ENCODE measurements at regions not wholly inside any gene's neighbourhood (a gene's known extent, or its start where the extent isn't known, plus 50 kb on each side); places are given as distances from the start of the nearest gene placed in this dataset.
"Not testable (repeated sequence)": the region's sequence is repeated elsewhere in the genome, so short reads cannot be mapped to it uniquely, and the experiment has no call there.

DNA sequence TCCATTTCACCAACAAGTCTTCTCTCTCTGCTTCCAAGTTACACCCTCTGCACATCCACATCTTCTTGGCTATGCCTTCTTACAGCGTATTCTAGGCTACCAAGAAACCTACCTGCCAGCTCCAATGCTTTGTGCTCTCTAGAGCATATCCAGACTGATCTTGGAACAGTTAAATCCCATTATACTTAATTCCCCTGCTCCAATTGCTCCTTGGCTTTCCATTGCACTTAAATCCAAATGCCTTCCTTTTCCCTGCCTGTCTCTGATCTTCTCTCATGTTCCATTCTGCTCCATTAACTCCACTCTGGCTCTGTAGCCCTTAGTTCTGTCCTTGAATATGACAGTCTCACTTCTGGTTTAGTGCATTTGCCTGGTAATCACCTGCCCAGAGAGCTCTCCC is 322.4 kb downstream of the LRRC70 start:
- ATAC-seq (no peak), DNase-seq (no peak)
- Histone ChIP-seq H3K36me3 (ENCODE audit: insufficient read depth in 1 of 2, low read depth in 1 of 2) (no peaks in the 10 kb centered on the region), H3K4me1 (no peaks in the 10 kb centered on the region), H3K27me3 (ENCODE audit: insufficient read depth in 3 of 3, low read length in 2 of 3) (no peaks in the 10 kb centered on the region), H3K27ac (no peak overlapping the region), H3K9me3 (no peaks in the 10 kb centered on the region), H3K4me3 (no peak overlapping the region)
- TF ChIP-seq, protein P1, sequence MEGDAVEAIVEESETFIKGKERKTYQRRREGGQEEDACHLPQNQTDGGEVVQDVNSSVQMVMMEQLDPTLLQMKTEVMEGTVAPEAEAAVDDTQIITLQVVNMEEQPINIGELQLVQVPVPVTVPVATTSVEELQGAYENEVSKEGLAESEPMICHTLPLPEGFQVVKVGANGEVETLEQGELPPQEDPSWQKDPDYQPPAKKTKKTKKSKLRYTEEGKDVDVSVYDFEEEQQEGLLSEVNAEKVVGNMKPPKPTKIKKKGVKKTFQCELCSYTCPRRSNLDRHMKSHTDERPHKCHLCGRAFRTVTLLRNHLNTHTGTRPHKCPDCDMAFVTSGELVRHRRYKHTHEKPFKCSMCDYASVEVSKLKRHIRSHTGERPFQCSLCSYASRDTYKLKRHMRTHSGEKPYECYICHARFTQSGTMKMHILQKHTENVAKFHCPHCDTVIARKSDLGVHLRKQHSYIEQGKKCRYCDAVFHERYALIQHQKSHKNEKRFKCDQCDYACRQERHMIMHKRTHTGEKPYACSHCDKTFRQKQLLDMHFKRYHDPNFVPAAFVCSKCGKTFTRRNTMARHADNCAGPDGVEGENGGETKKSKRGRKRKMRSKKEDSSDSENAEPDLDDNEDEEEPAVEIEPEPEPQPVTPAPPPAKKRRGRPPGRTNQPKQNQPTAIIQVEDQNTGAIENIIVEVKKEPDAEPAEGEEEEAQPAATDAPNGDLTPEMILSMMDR (IDR thresholded peaks at IDR 0.05) = no peak
- WGBS, 3 donors = 63 to 87% (median 72%) methylated on average over 1 of the region's 1 CpG
- intact Hi-C loops (cut with DNase I) = no loop called here

DNA sequence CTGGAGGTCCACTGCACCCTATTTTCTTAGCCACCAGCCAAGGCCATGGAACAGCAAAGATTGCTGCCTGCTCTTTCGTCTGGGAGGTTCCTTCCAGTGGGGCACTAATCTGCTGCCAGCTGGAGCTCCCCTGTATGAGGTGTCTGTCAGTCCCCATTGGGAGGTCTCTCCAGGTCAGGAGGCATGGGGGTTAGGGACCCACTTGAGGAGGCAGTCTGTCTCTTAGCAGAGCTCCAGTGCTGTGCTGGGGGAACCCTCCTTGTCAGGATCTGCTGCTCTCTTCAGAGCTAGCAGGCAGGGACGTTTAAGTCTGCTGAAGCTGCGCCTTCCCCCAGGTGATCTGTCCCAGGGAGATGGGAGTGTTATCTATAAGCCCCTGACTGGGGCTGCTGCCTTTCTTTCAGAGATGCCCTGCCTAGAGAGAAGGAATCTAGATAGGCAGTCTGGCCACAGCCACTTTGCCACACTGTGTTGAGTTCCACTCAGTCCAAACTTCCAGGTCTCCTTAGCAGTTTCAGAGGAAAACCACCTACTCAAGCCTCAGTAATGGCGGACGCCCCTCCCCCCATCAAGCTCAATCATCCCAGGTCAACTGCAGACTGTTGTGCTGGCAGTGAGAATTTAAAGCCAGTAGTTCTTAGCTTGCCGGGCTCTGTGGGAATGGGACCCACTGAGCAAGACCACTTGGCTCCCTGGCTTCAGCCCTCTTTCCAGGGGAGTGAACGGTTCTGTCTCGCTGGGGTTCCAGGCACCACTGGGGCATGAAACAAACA is 317.7 kb downstream of the LRRC70 start:
- no peak for DNase-seq
- no peak for ATAC-seq
- H3K36me3 ChIP-seq (ENCODE audit: insufficient read depth in 1 of 2, low read depth in 1 of 2) = no peaks in the 10 kb centered on the region
- intact Hi-C loops (cut with DNase I) = no loop called here
- TF ChIP-seq, protein P1 (IDR thresholded peaks at IDR 0.05) = no peak
- WGBS, 3 donors = 74 to 79% (median 79%) methylated on average over 8 of the region's 8 CpGs
- H3K27me3 ChIP-seq (ENCODE audit: insufficient read depth in 3 of 3, low read length in 2 of 3) = no peaks in the 10 kb centered on the region
- H3K9me3 ChIP-seq = no peaks in the 10 kb centered on the region
- H3K27ac ChIP-seq = no peak overlapping the region
- no peaks in the 10 kb centered on the region for H3K4me1 ChIP-seq
- H3K4me3 ChIP-seq = no peak overlapping the region

DNA sequence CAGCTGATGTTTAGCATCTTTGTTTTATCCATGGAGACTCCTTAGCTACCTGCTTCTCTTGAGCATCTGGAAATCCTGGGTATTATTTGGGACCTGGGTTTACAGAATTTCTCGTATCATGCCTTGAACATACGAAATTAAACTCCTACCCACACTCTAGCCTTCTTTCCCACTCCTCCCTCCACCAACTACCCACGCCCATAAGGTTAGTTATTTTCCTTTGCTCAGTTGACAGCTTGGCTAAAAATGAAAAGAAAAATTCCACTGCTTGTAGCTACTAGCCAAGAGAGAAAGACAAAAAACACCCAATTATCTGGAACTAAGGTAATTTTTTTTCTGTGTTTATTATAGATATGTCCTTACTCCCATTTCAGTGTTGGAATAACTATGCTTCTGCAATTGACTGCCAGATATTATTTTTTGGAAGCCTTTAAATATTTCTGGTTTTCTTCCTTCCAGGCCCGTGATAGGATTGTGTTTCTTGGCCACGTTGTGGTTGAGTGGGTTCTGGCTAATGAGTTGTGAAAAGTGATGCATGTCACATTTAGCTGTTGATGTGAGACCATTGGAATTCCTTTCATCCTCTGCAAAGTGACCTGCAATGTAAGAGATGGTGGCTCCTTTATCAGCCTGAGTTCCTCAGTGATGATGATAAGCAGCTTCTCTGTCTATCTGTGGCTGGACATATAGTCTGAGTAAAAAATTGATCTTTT is 308.1 kb downstream of the LRRC70 start:
- Histone ChIP-seq H3K27me3 (ENCODE audit: insufficient read depth in 3 of 3, low read length in 2 of 3) (no peaks in the 10 kb centered on the region), H3K4me1 (no peaks in the 10 kb centered on the region), H3K27ac (no peak overlapping the region), H3K36me3 (ENCODE audit: insufficient read depth in 1 of 2, low read depth in 1 of 2) (no peaks in the 10 kb centered on the region), H3K9me3 (no peaks in the 10 kb centered on the region), H3K4me3 (no peak overlapping the region)
- intact Hi-C loops (cut with DNase I) = no loop called here
- DNase-seq = no peak
- ATAC-seq = no peak
- TF ChIP-seq, protein P1 (IDR thresholded peaks at IDR 0.05) = no peak
- WGBS, 3 donors = 38 to 52% (median 38%) methylated on average over 5 of the region's 5 CpGs

DNA sequence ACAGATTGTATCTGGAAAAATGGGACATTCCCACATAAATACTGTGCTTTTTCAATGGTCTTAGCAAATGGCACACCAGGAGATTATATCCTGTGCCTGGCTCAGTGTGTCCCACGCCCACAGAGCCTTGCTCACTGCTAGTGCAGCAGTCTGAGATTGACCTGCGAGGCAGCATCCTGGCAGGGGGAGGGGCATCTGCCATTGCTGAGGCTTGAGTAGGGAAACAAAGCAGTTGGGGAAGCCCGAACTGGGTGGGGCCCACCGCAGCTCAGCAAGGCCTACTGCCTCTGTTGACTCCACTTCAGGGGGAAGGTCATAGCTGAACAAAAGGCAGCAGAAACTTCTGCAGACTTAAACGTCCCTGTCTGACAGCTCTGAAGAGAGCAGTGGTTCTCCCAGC is 258.7 kb downstream of the LRRC70 start:
- H3K27ac ChIP-seq; ATAC-seq; DNase-seq; H3K27me3 ChIP-seq (ENCODE audit: insufficient read depth in 3 of 3, low read length in 2 of 3); H3K9me3 ChIP-seq; H3K4me1 ChIP-seq; H3K36me3 ChIP-seq (ENCODE audit: insufficient read depth in 1 of 2, low read depth in 1 of 2); H3K4me3 ChIP-seq; intact Hi-C loops (cut with DNase I): not testable (repeated sequence)
- WGBS, 3 donors = 54 to 77% (median 72%) methylated on average over 5 of the region's 5 CpGs

DNA sequence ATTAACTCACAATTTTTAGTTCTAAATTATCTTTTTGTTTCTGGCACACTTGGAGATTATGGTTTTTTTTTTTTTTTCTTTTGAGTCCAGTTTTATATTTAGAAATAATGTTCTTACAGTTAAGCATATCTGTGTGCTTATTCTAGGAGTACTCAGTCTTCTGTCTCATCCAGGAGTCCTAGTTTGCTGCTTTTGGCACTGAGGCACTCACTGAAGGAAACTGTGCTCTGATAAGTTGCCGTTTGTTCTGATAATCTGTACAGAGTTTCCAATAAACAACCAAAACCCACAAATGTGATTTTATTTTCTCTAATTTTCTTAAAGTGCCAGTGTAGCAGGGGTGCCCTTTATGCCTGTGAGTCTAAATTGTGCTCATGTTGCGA is 251.0 kb downstream of the LRRC70 start:
- DNase-seq (no peak), ATAC-seq (no peak)
- TF ChIP-seq, protein P1 (IDR thresholded peaks at IDR 0.05) = no peak
- Histone ChIP-seq H3K4me3 (no peak overlapping the region), H3K27ac (no peak overlapping the region), H3K4me1 (no peaks in the 10 kb centered on the region), H3K9me3 (no peaks in the 10 kb centered on the region), H3K27me3 (ENCODE audit: insufficient read depth in 3 of 3, low read length in 2 of 3) (no peaks in the 10 kb centered on the region), H3K36me3 (ENCODE audit: insufficient read depth in 1 of 2, low read depth in 1 of 2) (no peaks in the 10 kb centered on the region)
- 63 to 72% (median 66%) methylated on average over 2 of the region's 2 CpGs for WGBS, 3 donors
- intact Hi-C loops (cut with DNase I) = no loop called here
